Pancreas (tissue), 10 donors: ENCODE measurements at regions not wholly inside any gene's neighbourhood (a gene's known extent, or its start where the extent isn't known, plus 50 kb on each side); places are given as distances from the start of the nearest gene placed in this dataset.

Experiments used
- ATAC-seq, 4 donors: fragments of 200-7000 bp; cut with Tn5 transposase; one replicate each; pipeline versions ENCODE4 v1.8.0 to v1.9.1; 2020; ENCODE audit warnings: mild to moderate bottlenecking in 4 of 4, moderate library complexity in 4 of 4
- DNase-seq, 6 donors: peaks; one replicate each; pipeline ENCODE4 v3.0.0-alpha.2; 2020
- FAIRE-seq: peaks from 2 replicates; lab custom pipeline; 2012; peaks lifted over from hg19 to GRCh38; lab: Jason Lieb, UNC
- H3K27ac ChIP-seq, 4 donors: fragments of 200-600 bp; sonication (generic); 1 replicate in 3 of 4; 2 replicates in 1 of 4; pipeline versions ENCODE4 v1.5.0 to v1.8.0; 2020
- H3K27me3 ChIP-seq, 4 donors: fragments of 200-600 bp; one replicate each; pipeline ENCODE4 v1.8.0; 2021
- H3K36me3 ChIP-seq, 3 donors: fragments of 200-600 bp; sonication (generic) in 1 of 3; one replicate each; pipeline versions ENCODE4 v1.5.0 to v1.8.0; 2020 to 2021
- H3K4me1 ChIP-seq, 3 donors: fragments of 200-600 bp; one replicate each; pipeline ENCODE4 v1.8.0; 2021
- H3K4me3 ChIP-seq, 4 donors: fragments of 200-600 bp; sonication (generic) in 2 of 4; one replicate each; pipeline versions ENCODE4 v1.5.0 to v1.8.0; 2020 to 2021
- H3K9me3 ChIP-seq, 4 donors: fragments of 200-600 bp; one replicate each; pipeline ENCODE4 v1.8.0; 2021
- WGBS, 2 donors: extraction: QIAGEN DNeasy Blood & Tissue Kit; methylation state at CpG; one replicate each; pipeline ENCODE4 v1.1.7; 2013; 5-methylcytosine and 5-hydroxymethylcytosine counted together
- intact Hi-C, 3 donors: fragments of 100-400 bp; cut with DNase I; formaldehyde crosslinking; loops; one replicate each; pipeline versions ENCODE4 v1.11.1 to v1.14.2; 2022
- TF ChIP-seq, protein P1 (sequence below), 4 donors: fragments of 200-600 bp; sonication (generic) in 3 of 4; IDR thresholded peaks; one replicate each; pipeline versions ENCODE4 v1.5.0 to v1.8.0; 2021; ENCODE audit warnings: antibody characterized with exemption in 4 of 4
- donor health status: healthy with polysubstance abuse.
- donor health status: DM: no; HTN: no; CAD: no; lungs with moderate emphysema.
- donor health status: DM: no; HTN: no; CAD: no.
- donor health status: control.
- donor health status: control.
- donor health status: Bipolar disorder and iron deficiency.
- donor health status: DM: yes; HTN: yes; CAD: no.
- donor health status: DM: no; HTN: no; CAD: no.
- donor health status: DM: no; HTN: no; CAD: no.
- donor health status: DM: yes; HTN: yes; CAD: no.

DNA sequence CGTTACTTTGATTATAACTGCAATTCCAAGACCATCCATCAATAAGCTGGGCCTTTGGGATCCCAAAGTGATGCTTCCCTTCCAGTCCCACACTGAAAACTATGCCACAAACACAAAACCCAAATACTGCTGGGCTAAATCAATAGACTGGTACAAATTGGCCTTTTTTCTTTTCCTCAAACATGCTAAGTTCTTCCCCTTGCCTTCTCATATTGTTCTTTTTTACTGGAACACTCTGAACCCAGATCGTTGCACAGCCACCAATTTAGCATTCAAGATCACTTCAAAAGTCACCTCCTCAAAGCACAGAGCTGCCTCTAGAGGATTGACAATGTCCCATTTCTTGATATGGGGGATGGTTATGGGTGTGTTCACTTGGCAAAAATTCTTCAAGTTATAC is 66.0 kb downstream of the ACTL7B start:
- H3K27me3 ChIP-seq, result no peaks in the 10 kb centered on the region
- ATAC-seq, result no peak
- no peak overlapping the region for H3K4me3 ChIP-seq
- TF ChIP-seq, protein P1, sequence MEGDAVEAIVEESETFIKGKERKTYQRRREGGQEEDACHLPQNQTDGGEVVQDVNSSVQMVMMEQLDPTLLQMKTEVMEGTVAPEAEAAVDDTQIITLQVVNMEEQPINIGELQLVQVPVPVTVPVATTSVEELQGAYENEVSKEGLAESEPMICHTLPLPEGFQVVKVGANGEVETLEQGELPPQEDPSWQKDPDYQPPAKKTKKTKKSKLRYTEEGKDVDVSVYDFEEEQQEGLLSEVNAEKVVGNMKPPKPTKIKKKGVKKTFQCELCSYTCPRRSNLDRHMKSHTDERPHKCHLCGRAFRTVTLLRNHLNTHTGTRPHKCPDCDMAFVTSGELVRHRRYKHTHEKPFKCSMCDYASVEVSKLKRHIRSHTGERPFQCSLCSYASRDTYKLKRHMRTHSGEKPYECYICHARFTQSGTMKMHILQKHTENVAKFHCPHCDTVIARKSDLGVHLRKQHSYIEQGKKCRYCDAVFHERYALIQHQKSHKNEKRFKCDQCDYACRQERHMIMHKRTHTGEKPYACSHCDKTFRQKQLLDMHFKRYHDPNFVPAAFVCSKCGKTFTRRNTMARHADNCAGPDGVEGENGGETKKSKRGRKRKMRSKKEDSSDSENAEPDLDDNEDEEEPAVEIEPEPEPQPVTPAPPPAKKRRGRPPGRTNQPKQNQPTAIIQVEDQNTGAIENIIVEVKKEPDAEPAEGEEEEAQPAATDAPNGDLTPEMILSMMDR (IDR thresholded peaks at IDR 0.05), result no peak
- FAIRE-seq, result no peak
- no peak overlapping the region for H3K27ac ChIP-seq
- intact Hi-C loops, result no loop called here
- no peak for DNase-seq
- no peaks in the 10 kb centered on the region for H3K9me3 ChIP-seq
- 74% methylated on average over 2 of the region's 2 CpGs for WGBS, 2 donors
- no peaks in the 10 kb centered on the region for H3K36me3 ChIP-seq
- H3K4me1 ChIP-seq, result no peaks in the 10 kb centered on the region

DNA sequence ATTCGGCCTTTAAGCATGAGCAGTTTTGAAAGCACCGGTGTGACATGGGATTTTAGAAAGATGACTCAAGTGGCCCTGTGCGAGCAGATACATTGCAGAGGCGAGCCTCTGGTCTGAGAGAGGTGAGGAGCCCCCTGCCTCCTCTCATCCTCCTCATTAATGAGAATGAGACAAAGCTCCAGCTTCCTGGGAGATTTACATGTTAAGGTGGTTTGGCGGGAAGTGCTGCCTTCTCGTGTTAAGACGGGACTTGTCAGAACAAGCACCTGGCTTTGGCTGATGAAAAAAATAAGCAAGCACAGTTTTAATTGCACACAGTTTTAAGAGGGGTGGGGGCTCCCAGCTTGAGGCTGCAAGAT is 68.1 kb downstream of the ACTL7B start:
- 76 to 79% methylated on average over 7 of the region's 7 CpGs for WGBS, 2 donors
- H3K4me3 ChIP-seq, result no peak overlapping the region
- no peak for ATAC-seq
- no peak overlapping the region for H3K27ac ChIP-seq
- H3K9me3 ChIP-seq, result no peaks in the 10 kb centered on the region
- TF ChIP-seq, protein P1 (IDR thresholded peaks at IDR 0.05), result no peak
- H3K4me1 ChIP-seq, result no peaks in the 10 kb centered on the region
- DNase-seq, result no peak
- intact Hi-C loops, result no loop called here
- H3K36me3 ChIP-seq, result no peaks in the 10 kb centered on the region
- FAIRE-seq, result no peak
- H3K27me3 ChIP-seq, result no peaks in the 10 kb centered on the region

DNA sequence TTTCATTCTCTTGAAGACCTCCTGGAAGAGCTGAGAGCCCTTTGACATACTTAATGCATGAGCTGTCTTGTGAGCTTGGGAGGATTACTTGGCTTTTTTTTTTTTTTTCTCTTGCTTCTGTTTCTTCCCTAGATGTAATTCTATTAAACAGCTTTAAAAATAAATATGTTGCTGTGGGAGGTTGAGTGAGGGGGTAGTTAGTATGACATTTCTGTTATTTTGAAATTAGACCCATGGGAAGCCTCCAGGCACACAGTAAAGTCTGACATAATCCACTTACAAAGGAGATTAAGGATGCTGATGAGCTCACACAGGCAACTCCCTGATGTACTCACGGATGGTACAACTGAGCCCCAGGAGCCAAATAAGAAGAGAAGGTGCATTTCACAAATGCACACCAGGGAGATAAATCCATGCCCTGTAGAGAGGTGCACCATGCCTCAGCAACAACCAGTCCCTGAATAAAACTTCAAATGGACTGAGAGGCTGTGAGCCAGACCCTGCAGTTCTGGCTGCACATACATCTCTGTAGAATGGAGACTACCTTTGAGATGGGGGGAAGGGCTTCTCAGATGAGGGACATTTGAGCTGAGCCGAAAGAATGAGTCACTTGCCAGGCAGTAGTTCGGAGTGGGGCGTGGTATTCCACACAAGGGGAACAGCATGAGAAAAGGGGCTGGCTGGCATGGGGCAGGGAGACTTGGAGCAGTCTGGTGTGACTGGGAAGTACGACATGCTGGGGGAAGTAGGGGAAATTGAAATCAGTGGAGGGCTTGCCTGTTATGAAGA is 68.7 kb downstream of the ACTL7B start:
- 56 to 58% methylated on average over 5 of the region's 5 CpGs for WGBS, 2 donors
- Histone ChIP-seq H3K9me3 (no peaks in the 10 kb centered on the region), H3K27me3 (no peaks in the 10 kb centered on the region), H3K4me3 (no peak overlapping the region), H3K27ac (no peak overlapping the region), H3K36me3 (no peaks in the 10 kb centered on the region), H3K4me1 (no peaks in the 10 kb centered on the region)
- TF ChIP-seq, protein P1 (IDR thresholded peaks at IDR 0.05), result no peak
- intact Hi-C loops, result no loop called here
- FAIRE-seq, result no peak
- ATAC-seq, result peak in 1 of 4 donors; percentile 34
- DNase-seq, result no peak

DNA sequence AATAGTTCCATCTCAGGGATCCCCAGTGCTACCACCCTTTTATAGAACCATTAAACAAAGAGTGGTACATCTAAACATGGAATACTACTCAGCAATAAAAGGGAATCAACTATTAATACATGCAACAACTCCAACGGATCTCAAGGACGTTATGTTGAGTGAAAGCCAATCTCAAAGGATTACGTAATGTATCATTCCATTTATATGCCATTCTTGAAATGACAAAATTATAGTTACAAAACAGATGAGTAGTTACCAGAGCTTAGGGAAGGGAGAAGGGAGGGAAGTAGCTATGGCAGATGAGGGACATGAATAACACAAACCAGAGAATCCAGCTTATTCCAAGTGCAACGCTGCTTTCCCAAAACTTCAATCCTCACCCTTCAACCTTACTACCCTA is 69.5 kb downstream of the ACTL7B start:
- H3K36me3 ChIP-seq, result no peaks in the 10 kb centered on the region
- WGBS, 2 donors, result 48 to 50% methylated on average over 4 of the region's 4 CpGs
- no peak overlapping the region for H3K4me3 ChIP-seq
- intact Hi-C loops, result no loop called here
- DNase-seq, result no peak
- no peaks in the 10 kb centered on the region for H3K9me3 ChIP-seq
- no peak overlapping the region for H3K27ac ChIP-seq
- ATAC-seq, result no peak
- no peaks in the 10 kb centered on the region for H3K4me1 ChIP-seq
- H3K27me3 ChIP-seq, result no peaks in the 10 kb centered on the region
- TF ChIP-seq, protein P1 (IDR thresholded peaks at IDR 0.05), result no peak
- FAIRE-seq, result no peak

DNA sequence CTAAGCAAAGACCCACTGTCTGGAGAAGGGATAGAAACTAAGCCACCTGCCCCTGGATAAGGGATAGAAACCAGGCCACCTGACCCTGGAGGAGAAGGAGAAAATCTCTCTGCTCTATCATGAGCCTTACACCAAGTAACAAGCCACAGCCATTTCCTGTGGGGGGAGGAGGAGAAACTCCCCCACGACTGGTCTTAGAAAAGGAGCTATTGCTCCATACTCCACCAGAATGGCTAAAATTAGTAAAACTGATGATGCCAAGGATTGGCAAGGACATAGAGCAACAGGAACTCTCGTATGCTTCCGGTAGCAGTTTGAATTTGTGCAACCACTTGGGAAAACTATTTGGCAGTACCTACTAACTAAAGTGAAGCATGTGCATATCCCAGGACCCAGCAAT is 70.8 kb downstream of the ACTL7B start:
- peak in 2 of 4 donors; percentile 36 to 67 for ATAC-seq
- H3K9me3 ChIP-seq, result no peaks in the 10 kb centered on the region
- no peak overlapping the region for H3K4me3 ChIP-seq
- H3K4me1 ChIP-seq, result no peaks in the 10 kb centered on the region
- intact Hi-C loops, result no loop called here
- H3K36me3 ChIP-seq, result no peaks in the 10 kb centered on the region
- no peak for DNase-seq
- no peak overlapping the region for H3K27ac ChIP-seq
- TF ChIP-seq, protein P1 (IDR thresholded peaks at IDR 0.05), result no peak
- no peaks in the 10 kb centered on the region for H3K27me3 ChIP-seq
- WGBS, 2 donors, result 52 to 57% methylated on average over 3 of the region's 3 CpGs
- no peak for FAIRE-seq
